ENCODE measurements at regions not wholly inside any gene's neighbourhood (a gene's known extent, or its start where the extent isn't known, plus 50 kb on each side); places are given as distances from the start of the nearest gene placed in this dataset.

DNA sequence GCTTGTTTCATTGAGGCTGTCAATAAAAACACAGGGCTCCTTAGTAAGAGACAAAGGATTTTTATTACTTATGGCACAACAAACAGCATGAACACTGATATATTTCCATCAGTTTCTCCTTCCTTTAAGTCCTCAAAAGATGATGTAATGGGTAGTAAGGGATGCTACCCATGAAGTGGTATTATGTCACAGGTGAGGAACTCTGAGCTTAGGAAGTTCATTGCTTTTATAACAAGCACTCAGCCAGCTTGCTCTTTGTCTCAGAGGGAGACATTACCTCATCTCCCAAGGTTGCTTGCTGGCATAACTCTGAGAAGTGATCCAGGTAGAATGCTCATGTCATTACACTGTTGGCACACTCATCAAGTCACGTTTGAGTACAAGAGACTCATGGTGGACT is 287.0 kb upstream of the OR4E1 start:
- H3K4me3 ChIP-seq (replicated peaks in 1 of 3; ENCODE audit: insufficient read depth in 1 of 3, low read depth in 2 of 3, low read length in 3 of 3), result no peak overlapping the region
- FAIRE-seq (no peak), ATAC-seq (no peak), DNase-seq (ENCODE audit: low spot score) (no peak)
- no peak overlapping the region for H3K27ac ChIP-seq (ENCODE audit: extremely low read length, insufficient read depth, low read length)
- ChIA-PET CTCF (ENCODE audit: low intra/inter-chr PET ratio, low total read pairs) (no interaction called here), POLR2A (no interaction called here)
- 0 out of 2 replicates have a peak, but pooled peaks cover 7% of the 10 kb centered on the region for H3K9me3 ChIP-seq (ENCODE audit: low read length)
- no peaks in the 10 kb centered on the region for H3K36me3 ChIP-seq (replicated peaks in 1 of 2; ENCODE audit: control insufficient read depth in 1 of 2, insufficient read depth in 2 of 2, low read length in 2 of 2)
- no peak overlapping the region for H3K4me2 ChIP-seq (ENCODE audit: low read depth, low read length)
- in situ Hi-C loops (cut with HindIII; ENCODE audit: extremely low pct_ligation_motif_present, low pct_unique_long_range_greater_than_20kb) (no loop called here), intact Hi-C loops (cut with micrococcal nuclease; ENCODE audit: unreplicated experiment) (no loop called here)
- no peaks in the 10 kb centered on the region for H3K79me2 ChIP-seq (ENCODE audit: insufficient read depth, low read length)
- BruUV-seq (replicated peaks), result no TSS peak
- H3K9ac ChIP-seq (ENCODE audit: insufficient read depth, low read depth, low read length), result no peak overlapping the region
- H3K27me3 ChIP-seq (ENCODE audit: control insufficient read depth in 1 of 2, insufficient read depth in 2 of 2, low read length in 2 of 2), result no peaks in the 10 kb centered on the region
- no peaks in the 10 kb centered on the region for H4K20me1 ChIP-seq (ENCODE audit: insufficient read depth, low read length)
- TF ChIP-seq ATF7 (IDR thresholded peaks at IDR 0.05), result peak; percentile 83
- TF ChIP-seq ATF7 (CRISPR knock-in tag; IDR thresholded peaks at IDR 0.05), result no peak
- TF ChIP-seq, protein P1, sequence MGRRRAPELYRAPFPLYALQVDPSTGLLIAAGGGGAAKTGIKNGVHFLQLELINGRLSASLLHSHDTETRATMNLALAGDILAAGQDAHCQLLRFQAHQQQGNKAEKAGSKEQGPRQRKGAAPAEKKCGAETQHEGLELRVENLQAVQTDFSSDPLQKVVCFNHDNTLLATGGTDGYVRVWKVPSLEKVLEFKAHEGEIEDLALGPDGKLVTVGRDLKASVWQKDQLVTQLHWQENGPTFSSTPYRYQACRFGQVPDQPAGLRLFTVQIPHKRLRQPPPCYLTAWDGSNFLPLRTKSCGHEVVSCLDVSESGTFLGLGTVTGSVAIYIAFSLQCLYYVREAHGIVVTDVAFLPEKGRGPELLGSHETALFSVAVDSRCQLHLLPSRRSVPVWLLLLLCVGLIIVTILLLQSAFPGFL (CRISPR knock-in tag; IDR thresholded peaks at IDR 0.05), result no peak
- H2AFZ ChIP-seq (ENCODE audit: low read length), result no peak overlapping the region
- 0% methylated on average over 1 of the region's 1 CpG for WGBS (ENCODE audit: low lambda C conversion rate)
- H3K4me1 ChIP-seq (ENCODE audit: insufficient read depth, low read length), result no peaks in the 10 kb centered on the region

DNA sequence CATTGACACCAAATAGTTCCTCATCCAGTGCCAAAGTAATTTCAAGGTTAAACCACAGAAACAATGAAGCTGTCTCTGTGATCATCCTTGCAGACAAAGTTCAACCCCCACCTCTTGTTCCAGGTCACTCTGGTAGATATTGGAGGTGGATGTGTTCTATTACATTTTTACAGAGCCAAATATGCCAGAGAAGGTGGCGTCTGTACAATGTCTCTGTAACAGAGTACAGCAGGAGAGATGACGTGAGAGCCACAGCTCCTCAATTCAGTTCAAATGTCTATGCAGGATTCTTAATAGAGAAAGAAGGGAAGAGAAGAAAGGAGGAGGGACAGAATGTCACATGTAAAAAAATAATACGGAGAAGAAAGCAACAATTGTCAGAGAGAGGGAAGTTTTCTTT is 268.3 kb upstream of the OR4E1 start:
- POLR2A ChIA-PET, result no interaction called here
- no peak overlapping the region for H3K4me2 ChIP-seq (ENCODE audit: low read depth, low read length)
- H2AFZ ChIP-seq (ENCODE audit: low read length), result no peak overlapping the region
- H3K4me1 ChIP-seq (ENCODE audit: insufficient read depth, low read length), result no peaks in the 10 kb centered on the region
- no peak overlapping the region for H3K27ac ChIP-seq (ENCODE audit: extremely low read length, insufficient read depth, low read length)
- intact Hi-C loops (cut with micrococcal nuclease; ENCODE audit: unreplicated experiment), result no loop called here
- 3% methylated on average over 3 of the region's 3 CpGs for WGBS (ENCODE audit: low lambda C conversion rate)
- no TSS peak for BruUV-seq (replicated peaks)
- H4K20me1 ChIP-seq (ENCODE audit: insufficient read depth, low read length), result no peaks in the 10 kb centered on the region
- DNase-seq (ENCODE audit: low spot score) (no peak), ATAC-seq (no peak), FAIRE-seq (no peak)
- in situ Hi-C loops (cut with HindIII; ENCODE audit: extremely low pct_ligation_motif_present, low pct_unique_long_range_greater_than_20kb), result no loop called here
- H3K27me3 ChIP-seq (ENCODE audit: control insufficient read depth in 1 of 2, insufficient read depth in 2 of 2, low read length in 2 of 2), result no peaks in the 10 kb centered on the region
- H3K9me3 ChIP-seq (ENCODE audit: low read length), result no peaks in the 10 kb centered on the region
- CTCF ChIA-PET (ENCODE audit: low intra/inter-chr PET ratio, low total read pairs), result no interaction called here
- no peaks in the 10 kb centered on the region for H3K36me3 ChIP-seq (replicated peaks in 1 of 2; ENCODE audit: control insufficient read depth in 1 of 2, insufficient read depth in 2 of 2, low read length in 2 of 2)
- H3K4me3 ChIP-seq (replicated peaks in 1 of 3; ENCODE audit: insufficient read depth in 1 of 3, low read depth in 2 of 3, low read length in 3 of 3), result no peak overlapping the region
- H3K79me2 ChIP-seq (ENCODE audit: insufficient read depth, low read length), result no peaks in the 10 kb centered on the region
- TF ChIP-seq KLF13 (CRISPR knock-in tag; IDR thresholded peaks at IDR 0.05) (no peak), TP53 (CRISPR knock-in tag; conservative IDR thresholded peaks at IDR 0.05) (no peak), NR3C1 (CRISPR knock-in tag; IDR thresholded peaks at IDR 0.05) (no peak), GABPB1 (CRISPR knock-in tag; IDR thresholded peaks at IDR 0.05) (no peak), ZNF180 (CRISPR knock-in tag; IDR thresholded peaks at IDR 0.05; ENCODE audit: borderline replicate concordance, low read depth) (no peak)
- TF ChIP-seq, protein P2, sequence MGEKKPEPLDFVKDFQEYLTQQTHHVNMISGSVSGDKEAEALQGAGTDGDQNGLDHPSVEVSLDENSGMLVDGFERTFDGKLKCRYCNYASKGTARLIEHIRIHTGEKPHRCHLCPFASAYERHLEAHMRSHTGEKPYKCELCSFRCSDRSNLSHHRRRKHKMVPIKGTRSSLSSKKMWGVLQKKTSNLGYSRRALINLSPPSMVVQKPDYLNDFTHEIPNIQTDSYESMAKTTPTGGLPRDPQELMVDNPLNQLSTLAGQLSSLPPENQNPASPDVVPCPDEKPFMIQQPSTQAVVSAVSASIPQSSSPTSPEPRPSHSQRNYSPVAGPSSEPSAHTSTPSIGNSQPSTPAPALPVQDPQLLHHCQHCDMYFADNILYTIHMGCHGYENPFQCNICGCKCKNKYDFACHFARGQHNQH (CRISPR knock-in tag; IDR thresholded peaks at IDR 0.05), result no peak
- TF ChIP-seq, protein P3, sequence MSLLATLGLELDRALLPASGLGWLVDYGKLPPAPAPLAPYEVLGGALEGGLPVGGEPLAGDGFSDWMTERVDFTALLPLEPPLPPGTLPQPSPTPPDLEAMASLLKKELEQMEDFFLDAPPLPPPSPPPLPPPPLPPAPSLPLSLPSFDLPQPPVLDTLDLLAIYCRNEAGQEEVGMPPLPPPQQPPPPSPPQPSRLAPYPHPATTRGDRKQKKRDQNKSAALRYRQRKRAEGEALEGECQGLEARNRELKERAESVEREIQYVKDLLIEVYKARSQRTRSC (CRISPR knock-in tag; IDR thresholded peaks at IDR 0.05; ENCODE audit: low read depth), result no peak
- no peak overlapping the region for H3K9ac ChIP-seq (ENCODE audit: insufficient read depth, low read depth, low read length)

Data from HepG2 (cell line).